GM23338 (cell line): ENCODE measurements at regions not wholly inside any gene's neighbourhood (a gene's known extent, or its start where the extent isn't known, plus 50 kb on each side); places are given as distances from the start of the nearest gene placed in this dataset.

Source experiments
- ATAC-seq: fragments of 200-7000 bp; cut with Tn5 transposase; 3 replicates; pipeline ENCODE4 v1.9.1; 2020
- DNase-seq: peaks from one replicate; pipeline ENCODE4 v3.0.0-alpha.2; 2015; ENCODE audit warnings: low spot score
- H2AFZ ChIP-seq: fragments of 200-600 bp; sonication (generic); 2 replicates; pipeline ENCODE4 v1.8.0; 2016; ENCODE audit warnings: antibody characterized with exemption, mild to moderate bottlenecking, moderate library complexity
- H3F3A ChIP-seq: fragments of 200-600 bp; sonication (generic); replicated peaks from 2 replicates; pipeline ENCODE4 v1.8.0; 2017; ENCODE audit warnings: antibody characterized with exemption, mixed run types, low read depth
- H3K27ac ChIP-seq: fragments of 200-600 bp; sonication (generic); 2 replicates; pipeline ENCODE4 v1.6.1; 2016; ENCODE audit warnings: low read depth
- H3K27me3 ChIP-seq: fragments of 200-600 bp; sonication (generic); 2 replicates; pipeline ENCODE4 v1.8.0; 2016; ENCODE audit warnings: mild to moderate bottlenecking, mixed run types, moderate library complexity; ENCODE audit not compliant: insufficient read depth
- H3K36me3 ChIP-seq: fragments of 200-600 bp; sonication (generic); 2 replicates; pipeline ENCODE4 v1.8.0; 2016; ENCODE audit warnings: mild to moderate bottlenecking; ENCODE audit not compliant: insufficient read depth
- H3K4me1 ChIP-seq: fragments of 200-600 bp; sonication (generic); 2 replicates; pipeline ENCODE4 v1.8.0; 2016; ENCODE audit warnings: mild to moderate bottlenecking, moderate library complexity; ENCODE audit not compliant: insufficient read depth
- H3K4me2 ChIP-seq: fragments of 200-600 bp; sonication (generic); 2 replicates; pipeline ENCODE4 v1.7.1; 2017; ENCODE audit warnings: mixed run types
- H3K4me3 ChIP-seq: fragments of 200-600 bp; sonication (generic); 2 replicates; pipeline ENCODE4 v1.6.1; 2016; ENCODE audit warnings: mixed run types
- H3K79me2 ChIP-seq: fragments of 200-600 bp; sonication (generic); replicated peaks from 2 replicates; pipeline ENCODE4 v1.8.0; 2017; ENCODE audit warnings: mild to moderate bottlenecking; ENCODE audit not compliant: insufficient read depth
- H3K9me2 ChIP-seq: fragments of 200-600 bp; sonication (generic); 2 replicates; pipeline ENCODE4 v1.8.0; 2017; ENCODE audit not compliant: insufficient read depth
- H4K20me1 ChIP-seq: fragments of 200-600 bp; sonication (generic); replicated peaks from 2 replicates; pipeline ENCODE4 v1.8.0; 2017; ENCODE audit warnings: mild to moderate bottlenecking; ENCODE audit not compliant: insufficient read depth
- H3K27ac Mint-ChIP-seq: 2 replicates; pipeline ENCODE4 v1.8.0; 2020; ENCODE audit warnings: inconsistent platforms, mild to moderate bottlenecking, moderate library complexity, mixed read lengths
- H3K27me3 Mint-ChIP-seq: 3 replicates; pipeline ENCODE4 v1.8.0; 2022; ENCODE audit warnings: low read depth, mild to moderate bottlenecking, moderate library complexity, mixed read lengths, inconsistent platforms; ENCODE audit not compliant: insufficient read depth, poor library complexity
- H3K36me3 Mint-ChIP-seq: 3 replicates; pipeline ENCODE4 v1.8.0; 2021; ENCODE audit warnings: low read depth, mild to moderate bottlenecking, inconsistent platforms, moderate library complexity, mixed read lengths
- H3K4me1 Mint-ChIP-seq: 3 replicates; pipeline ENCODE4 v1.8.0; 2020; ENCODE audit warnings: mild to moderate bottlenecking, inconsistent platforms, mixed read lengths
- H3K4me3 Mint-ChIP-seq: 3 replicates; pipeline ENCODE4 v1.8.0; 2021; ENCODE audit warnings: moderate library complexity, mild to moderate bottlenecking, inconsistent platforms, mixed read lengths
- H3K9me3 Mint-ChIP-seq: 3 replicates; pipeline ENCODE4 v1.8.0; 2020; ENCODE audit warnings: moderate library complexity, mild to moderate bottlenecking, inconsistent platforms, mixed read lengths
- CREB1 ChIP-seq: fragments of 250-450 bp; sonication (Bioruptor Pico); IDR thresholded peaks from 2 replicates; pipeline ENCODE4 v1.5.0; 2020; ENCODE audit warnings: low read depth, mild to moderate bottlenecking, moderate library complexity
- CTCF ChIP-seq, 2 experiments: fragments of 200-600 bp in 1 of 2; sonication (generic) in 1 of 2; conservative IDR thresholded peaks; 2 replicates each; pipeline versions ENCODE4 v1.5.1 to v1.6.1; 2016 to 2017; ENCODE audit warnings: antibody characterized with exemption in 2 of 2, low read depth in 2 of 2, mild to moderate bottlenecking in 2 of 2, moderate library complexity in 1 of 2
- EZH2 ChIP-seq: fragments of 200-600 bp; sonication (generic); IDR thresholded peaks from one replicate; pipeline ENCODE4 v1.8.0; 2017; ENCODE audit warnings: antibody characterized with exemption, mild to moderate bottlenecking, low read depth; ENCODE audit not compliant: unreplicated experiment
- EZH2phosphoT487 ChIP-seq: fragments of 200-600 bp; sonication (generic); IDR thresholded peaks from one replicate; pipeline ENCODE4 v1.8.1; 2018; ENCODE audit warnings: antibody characterized with exemption; ENCODE audit not compliant: unreplicated experiment
- JUNB ChIP-seq: IDR thresholded peaks from one replicate; pipeline ENCODE4 v1.6.1; 2016; ENCODE audit warnings: antibody characterized with exemption; ENCODE audit not compliant: unreplicated experiment
- NANOG ChIP-seq: IDR thresholded peaks from 2 replicates; pipeline ENCODE4 v1.6.1; 2016; ENCODE audit warnings: antibody characterized with exemption, borderline replicate concordance
- POLR2AphosphoS5 ChIP-seq: IDR thresholded peaks from 2 replicates; pipeline ENCODE4 v1.6.1; 2016; ENCODE audit warnings: antibody characterized with exemption, low read depth
- ZNF114 ChIP-seq: fragments of 250-450 bp; sonication (Bioruptor Pico); IDR thresholded peaks from 2 replicates; pipeline ENCODE4 v1.5.0; 2020; ENCODE audit warnings: mild to moderate bottlenecking, moderate library complexity
- ZNF331 ChIP-seq: fragments of 250-450 bp; sonication (Bioruptor Pico); IDR thresholded peaks from 2 replicates; pipeline ENCODE4 v1.5.0; 2020; ENCODE audit warnings: low read depth, mild to moderate bottlenecking, moderate library complexity
- ZNF462 ChIP-seq: fragments of 250-450 bp; sonication (Bioruptor Pico); IDR thresholded peaks from 2 replicates; pipeline ENCODE4 v1.5.0; 2020; ENCODE audit warnings: mild to moderate bottlenecking, moderate library complexity
- TF ChIP-seq, protein P1 (sequence below): IDR thresholded peaks from 2 replicates; pipeline ENCODE4 v1.6.1; 2016; ENCODE audit warnings: antibody characterized with exemption
- TF ChIP-seq, protein P2 (sequence below): IDR thresholded peaks from one replicate; pipeline ENCODE4 v1.6.1; 2018; ENCODE audit warnings: antibody characterized with exemption; ENCODE audit not compliant: unreplicated experiment

DNA sequence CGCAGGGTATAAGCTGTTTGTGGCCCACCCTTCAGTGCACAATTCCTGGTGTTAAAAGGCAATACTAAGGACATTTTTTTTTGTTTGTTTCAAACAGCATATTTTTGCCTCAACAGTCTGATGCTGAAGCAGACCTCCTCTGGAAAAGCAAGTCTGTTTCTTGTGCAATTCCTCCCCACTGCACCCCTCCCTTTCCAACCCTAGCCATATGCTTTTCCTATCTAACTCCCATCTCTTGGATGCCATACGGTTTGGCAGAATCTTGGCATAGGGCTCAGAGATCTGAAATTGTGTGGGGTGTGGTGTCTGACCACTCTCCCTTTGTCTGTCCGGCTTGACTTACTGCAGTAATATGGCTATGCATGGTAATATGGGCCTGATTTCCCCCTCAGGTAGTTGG, 161.6 kb downstream of the TMEM38B start (continued):
- TF ChIP-seq ZNF462 (CRISPR knock-in tag), result no peak
- no peak for TF ChIP-seq CREB1 (CRISPR knock-in tag)
- TF ChIP-seq JUNB, result no peak
- TF ChIP-seq EZH2phosphoT487, result no peak
- TF ChIP-seq, protein P1, sequence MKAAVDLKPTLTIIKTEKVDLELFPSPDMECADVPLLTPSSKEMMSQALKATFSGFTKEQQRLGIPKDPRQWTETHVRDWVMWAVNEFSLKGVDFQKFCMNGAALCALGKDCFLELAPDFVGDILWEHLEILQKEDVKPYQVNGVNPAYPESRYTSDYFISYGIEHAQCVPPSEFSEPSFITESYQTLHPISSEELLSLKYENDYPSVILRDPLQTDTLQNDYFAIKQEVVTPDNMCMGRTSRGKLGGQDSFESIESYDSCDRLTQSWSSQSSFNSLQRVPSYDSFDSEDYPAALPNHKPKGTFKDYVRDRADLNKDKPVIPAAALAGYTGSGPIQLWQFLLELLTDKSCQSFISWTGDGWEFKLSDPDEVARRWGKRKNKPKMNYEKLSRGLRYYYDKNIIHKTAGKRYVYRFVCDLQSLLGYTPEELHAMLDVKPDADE, result no peak
- no peak for TF ChIP-seq ZNF331
- no peak for TF ChIP-seq ZNF114 (CRISPR knock-in tag)
- no peak for TF ChIP-seq EZH2

DNA sequence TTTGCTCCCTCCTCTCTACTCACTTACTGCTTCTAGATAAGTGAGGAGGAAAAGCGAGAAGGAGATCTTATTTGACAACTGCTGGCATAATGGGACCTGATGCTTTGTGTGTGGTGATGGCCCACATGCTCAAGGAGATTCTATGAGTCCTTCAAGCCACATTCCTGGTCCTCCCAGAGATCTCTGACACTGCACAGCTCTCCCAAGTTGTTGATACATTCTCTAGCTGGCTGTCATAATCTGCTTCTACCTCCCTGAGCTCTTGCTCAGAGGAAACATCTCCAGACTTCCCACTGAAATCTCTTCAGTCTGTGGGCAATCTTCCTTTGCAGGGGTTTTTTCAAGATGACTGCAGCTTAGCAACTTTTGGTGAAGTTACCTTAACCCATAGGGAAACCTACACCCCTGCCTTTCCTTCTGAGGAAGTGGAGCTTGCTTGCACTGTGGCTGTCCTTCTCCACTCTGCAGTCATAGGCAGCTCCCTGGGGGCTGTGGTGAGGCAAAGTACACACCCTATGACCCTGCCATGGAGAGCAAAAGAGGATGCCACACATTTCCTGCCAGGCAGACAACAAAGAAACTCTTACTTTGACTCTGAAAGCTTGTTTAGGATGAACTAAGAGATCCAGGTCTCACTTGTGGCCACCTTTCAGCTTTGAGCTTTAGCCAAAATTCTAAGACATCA, 163.8 kb downstream of the TMEM38B start:
- no peaks in the 10 kb centered on the region for H3F3A ChIP-seq
- Mint-ChIP-seq H3K27ac (no peak overlapping the region), H3K4me3 (no peak overlapping the region), H3K36me3 (no peaks in the 10 kb centered on the region), H3K9me3 (no peaks in the 10 kb centered on the region; the same call in 2 of the 3 replicates), H3K4me1 (peaks cover 9% of the 10 kb centered on the region; the same call in 2 of the 3 replicates), H3K27me3 (peaks cover 3% of the 10 kb centered on the region)
- no peaks in the 10 kb centered on the region for H3K27me3 ChIP-seq
- ATAC-seq, result no peak
- H3K9me2 ChIP-seq, result no peaks in the 10 kb centered on the region
- DNase-seq, result no peak
- no peaks in the 10 kb centered on the region for H3K79me2 ChIP-seq
- no peaks in the 10 kb centered on the region for H3K36me3 ChIP-seq
- no peaks in the 10 kb centered on the region for H3K4me1 ChIP-seq
- H2AFZ ChIP-seq, result no peak overlapping the region
- no peak overlapping the region for H3K4me2 ChIP-seq
- H3K4me3 ChIP-seq, result no peak overlapping the region
- no peaks in the 10 kb centered on the region for H4K20me1 ChIP-seq
- H3K27ac ChIP-seq, result no peak overlapping the region
- no peak for TF ChIP-seq EZH2phosphoT487
- TF ChIP-seq, protein P2, sequence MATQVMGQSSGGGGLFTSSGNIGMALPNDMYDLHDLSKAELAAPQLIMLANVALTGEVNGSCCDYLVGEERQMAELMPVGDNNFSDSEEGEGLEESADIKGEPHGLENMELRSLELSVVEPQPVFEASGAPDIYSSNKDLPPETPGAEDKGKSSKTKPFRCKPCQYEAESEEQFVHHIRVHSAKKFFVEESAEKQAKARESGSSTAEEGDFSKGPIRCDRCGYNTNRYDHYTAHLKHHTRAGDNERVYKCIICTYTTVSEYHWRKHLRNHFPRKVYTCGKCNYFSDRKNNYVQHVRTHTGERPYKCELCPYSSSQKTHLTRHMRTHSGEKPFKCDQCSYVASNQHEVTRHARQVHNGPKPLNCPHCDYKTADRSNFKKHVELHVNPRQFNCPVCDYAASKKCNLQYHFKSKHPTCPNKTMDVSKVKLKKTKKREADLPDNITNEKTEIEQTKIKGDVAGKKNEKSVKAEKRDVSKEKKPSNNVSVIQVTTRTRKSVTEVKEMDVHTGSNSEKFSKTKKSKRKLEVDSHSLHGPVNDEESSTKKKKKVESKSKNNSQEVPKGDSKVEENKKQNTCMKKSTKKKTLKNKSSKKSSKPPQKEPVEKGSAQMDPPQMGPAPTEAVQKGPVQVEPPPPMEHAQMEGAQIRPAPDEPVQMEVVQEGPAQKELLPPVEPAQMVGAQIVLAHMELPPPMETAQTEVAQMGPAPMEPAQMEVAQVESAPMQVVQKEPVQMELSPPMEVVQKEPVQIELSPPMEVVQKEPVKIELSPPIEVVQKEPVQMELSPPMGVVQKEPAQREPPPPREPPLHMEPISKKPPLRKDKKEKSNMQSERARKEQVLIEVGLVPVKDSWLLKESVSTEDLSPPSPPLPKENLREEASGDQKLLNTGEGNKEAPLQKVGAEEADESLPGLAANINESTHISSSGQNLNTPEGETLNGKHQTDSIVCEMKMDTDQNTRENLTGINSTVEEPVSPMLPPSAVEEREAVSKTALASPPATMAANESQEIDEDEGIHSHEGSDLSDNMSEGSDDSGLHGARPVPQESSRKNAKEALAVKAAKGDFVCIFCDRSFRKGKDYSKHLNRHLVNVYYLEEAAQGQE, result no peak
- TF ChIP-seq POLR2AphosphoS5, result no peak
- no peak for TF ChIP-seq ZNF114 (CRISPR knock-in tag)
- TF ChIP-seq ZNF331, result no peak
- TF ChIP-seq NANOG, result no peak
- no peak for TF ChIP-seq CTCF (conservative IDR thresholded peaks at IDR 0.05; ENCODE audit: low read depth in 2 of 2)
- TF ChIP-seq CREB1 (CRISPR knock-in tag), result no peak
- no peak for TF ChIP-seq EZH2
- no peak for TF ChIP-seq JUNB
